ENCODE measurements at regions not wholly inside any gene's neighbourhood (a gene's known extent, or its start where the extent isn't known, plus 50 kb on each side); places are given as distances from the start of the nearest gene placed in this dataset.

DNA sequence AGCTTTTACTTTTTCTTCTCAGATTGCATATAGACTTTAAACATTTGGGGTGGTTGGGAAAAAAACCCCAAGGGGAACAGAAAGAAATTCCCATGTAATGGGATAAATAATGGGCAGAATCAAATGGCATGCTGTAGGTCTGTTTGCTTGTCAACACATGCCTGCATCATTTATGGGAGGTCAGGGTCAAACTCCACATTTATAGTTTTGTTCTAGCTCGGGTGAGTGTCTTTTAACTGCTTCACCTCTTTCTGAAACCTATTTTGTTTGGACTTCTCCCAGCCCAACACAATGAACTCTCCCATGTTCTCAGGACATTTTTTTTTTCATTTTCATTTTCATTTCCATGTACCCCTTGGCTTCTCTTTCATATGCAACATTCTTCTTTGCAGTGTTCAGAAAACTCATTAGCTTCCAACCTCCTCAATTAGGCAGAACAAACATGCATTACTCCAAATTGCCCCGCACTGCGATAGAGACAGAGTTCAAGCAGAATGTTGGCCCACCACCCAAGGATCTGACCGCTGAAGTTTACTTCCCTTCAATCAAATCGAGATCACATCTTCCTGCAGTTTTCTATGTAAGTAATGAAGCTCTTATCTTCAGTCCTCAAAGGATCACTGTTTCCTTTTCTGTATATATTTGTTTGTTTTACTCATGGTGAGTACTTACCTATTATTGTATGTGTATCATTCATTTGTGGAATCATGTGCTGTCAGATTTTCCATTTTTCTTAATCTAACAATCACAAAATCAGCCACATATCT lies 354.6 kb downstream of the ZSWIM6 start:
- DNase-seq (ENCODE audit: low read depth), result no peak

GRCh38 chr5:61687371-61687770 lies 355.3 kb downstream of the ZSWIM6 start:
- no peak for DNase-seq (ENCODE audit: low read depth)

DNA sequence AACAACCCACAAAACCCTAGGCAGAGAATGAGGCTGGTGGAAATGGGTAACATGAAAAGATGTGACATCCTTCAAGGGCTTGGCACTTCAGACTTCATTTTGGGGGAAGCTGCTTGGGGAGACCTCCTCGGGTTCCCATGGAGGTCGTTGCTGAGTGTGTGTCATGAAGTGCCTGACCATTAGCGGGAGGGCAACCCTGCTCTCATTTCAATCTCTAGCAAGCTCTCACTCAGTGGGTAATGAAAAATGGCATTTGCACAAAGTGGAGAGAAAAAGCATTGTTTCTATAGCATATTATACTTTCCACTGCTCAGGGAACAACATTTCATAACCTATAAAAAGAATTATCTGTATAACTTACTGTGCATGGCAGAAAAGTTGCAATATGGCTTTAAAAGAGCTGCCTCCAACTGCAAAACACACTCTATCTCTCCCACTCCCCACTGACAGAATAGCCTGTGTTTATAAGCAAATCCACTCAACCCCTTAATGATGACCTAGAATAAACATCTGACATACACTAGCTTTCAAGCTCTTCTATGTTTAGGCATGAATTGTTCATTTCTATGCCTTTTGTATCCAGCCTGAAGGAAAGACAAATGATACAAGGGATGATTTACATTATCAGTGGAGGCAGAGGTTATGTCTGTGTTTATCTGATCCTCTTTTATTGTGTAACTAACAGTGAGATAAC lies 357.2 kb downstream of the ZSWIM6 start:
- DNase-seq (ENCODE audit: low read depth), result no peak

DNA sequence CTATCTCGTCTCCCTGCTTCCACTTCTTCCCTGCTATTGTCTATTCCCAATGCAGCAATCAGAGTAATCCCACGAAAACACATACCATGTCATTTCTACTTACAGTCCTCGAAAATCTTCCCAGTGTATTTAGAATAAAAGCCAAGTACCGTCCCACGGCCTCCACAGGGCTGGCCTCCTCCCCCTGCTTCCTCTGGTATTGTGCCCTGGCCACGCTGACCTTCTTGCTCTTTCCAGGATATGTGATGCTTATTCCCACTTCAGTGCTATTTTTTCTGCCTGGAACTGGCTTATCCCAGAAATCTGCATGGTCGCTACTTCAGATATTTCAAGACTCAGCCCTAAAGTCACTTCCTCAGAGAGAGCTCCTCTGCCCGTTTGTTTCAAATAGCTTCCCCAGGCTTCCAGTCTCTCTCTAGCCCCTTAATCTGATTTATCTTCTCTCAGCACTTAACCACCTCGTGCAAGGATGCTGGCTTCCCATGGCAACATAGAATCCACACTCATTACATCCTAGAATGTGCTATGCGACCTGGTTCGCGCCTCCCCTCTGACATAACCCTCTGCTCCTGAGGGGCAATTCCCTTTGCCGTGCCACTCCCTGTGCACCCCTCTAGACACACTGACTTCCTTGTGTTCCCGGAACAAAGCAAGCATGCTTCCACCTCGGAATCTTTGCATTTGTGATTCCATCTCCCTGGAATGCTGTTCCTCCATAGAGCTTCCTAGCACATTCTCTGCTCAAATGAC lies 365.9 kb downstream of the ZSWIM6 start:
- DNase-seq (ENCODE audit: low read depth), result no peak

DNA sequence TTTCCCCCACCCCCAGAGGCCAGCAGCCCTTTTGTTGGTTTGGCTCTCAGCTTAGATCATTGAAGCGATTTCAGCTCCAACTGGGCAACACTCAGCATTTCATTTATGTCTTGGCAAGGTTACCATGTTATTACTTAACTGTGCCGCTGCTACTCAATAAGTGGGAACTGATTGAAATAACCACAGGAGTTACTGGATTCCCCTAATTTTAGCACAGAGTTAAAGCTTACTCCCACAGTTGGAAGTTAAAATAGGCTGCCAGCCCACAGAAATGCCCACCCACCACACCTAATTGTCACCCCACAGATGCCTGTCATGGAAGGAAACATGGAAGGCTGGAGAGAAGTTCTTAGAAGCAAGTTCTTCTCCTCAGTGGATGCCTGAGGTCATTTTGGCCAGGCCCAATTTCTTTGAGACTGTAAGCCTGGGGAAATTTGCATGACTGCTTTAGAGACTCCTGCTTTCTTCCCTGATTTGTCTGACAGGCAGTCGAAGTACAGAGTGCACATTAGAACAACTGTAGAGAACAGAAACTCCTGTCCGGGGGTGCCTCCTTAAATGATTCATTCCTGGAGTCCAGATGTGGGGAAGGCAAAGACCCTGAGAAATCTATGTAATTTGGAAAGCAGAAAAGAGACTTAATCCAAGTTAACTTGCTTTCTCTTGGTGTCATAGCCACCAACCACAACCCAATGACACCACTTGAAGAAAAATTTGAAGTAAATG lies 370.0 kb downstream of the ZSWIM6 start:
- no peak for DNase-seq (ENCODE audit: low read depth)

DNA sequence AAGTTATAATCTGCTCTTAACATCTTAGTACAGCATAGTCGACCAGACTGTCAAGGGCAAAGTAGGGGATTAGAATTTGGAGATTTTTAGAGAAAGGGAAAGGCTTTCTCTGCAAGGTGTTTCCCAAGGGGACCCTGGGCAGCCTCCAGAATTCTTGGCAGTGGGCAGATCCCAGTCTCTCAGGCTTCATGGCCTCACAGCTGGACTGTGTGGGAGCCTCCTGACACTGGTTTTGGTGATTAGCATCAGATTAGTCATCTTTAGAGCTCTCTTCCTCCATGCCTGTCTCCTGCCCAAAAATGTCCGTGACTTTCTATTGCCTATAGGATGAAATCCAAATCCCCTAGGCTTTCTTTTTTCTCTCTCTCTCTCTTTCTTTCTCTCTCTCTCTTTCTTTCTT lies 370.7 kb downstream of the ZSWIM6 start:
- DNase-seq (ENCODE audit: low read depth), result no peak

DNA sequence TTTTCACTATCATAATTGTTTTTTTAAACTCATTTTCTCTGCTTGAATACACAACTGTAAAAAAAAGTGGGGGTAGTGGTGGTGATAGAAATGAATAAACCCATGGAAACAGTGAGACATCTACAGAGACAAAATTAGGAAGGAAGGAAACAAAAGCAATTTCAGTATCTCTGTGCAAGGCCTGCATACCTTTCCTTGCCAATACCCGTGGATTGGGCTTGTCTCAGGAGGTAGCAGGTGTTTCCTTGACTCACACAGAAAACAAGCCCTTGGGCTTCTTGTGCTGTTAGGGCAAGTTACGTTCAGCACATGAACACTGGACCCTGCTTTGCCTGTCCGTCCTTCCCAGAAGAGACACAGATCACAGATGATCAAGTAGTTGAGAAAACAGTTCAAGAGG lies 372.2 kb downstream of the ZSWIM6 start:
- DNase-seq (ENCODE audit: low read depth), result no peak

- DNase-seq (ENCODE audit: low read depth), result no peak
These were observed 374.7 kb downstream of the ZSWIM6 start for GRCh38 chr5:61706751-61707150.

- no peak for DNase-seq (ENCODE audit: low read depth)
These were observed 387.1 kb downstream of the ZSWIM6 start for GRCh38 chr5:61719124-61719523.

DNA sequence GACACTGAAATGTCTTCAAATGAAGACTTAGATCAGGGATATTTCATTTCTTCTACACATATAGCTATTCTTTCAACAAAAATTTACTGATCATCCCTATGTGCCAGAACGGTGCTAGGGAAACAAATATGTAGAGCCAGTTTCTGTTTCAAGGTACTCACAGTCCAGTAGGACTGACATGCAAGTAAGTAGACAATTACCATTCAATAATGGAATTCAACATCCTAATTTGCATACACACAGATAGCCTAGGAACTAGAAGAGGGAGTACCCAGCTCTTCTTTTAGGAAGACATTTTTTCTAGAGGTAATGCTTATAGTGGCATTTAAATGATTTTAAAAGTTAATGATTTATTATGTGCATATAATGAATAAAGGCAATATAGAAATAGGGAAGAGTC lies 388.8 kb downstream of the ZSWIM6 start:
- no peak for DNase-seq (ENCODE audit: low read depth)

- DNase-seq (ENCODE audit: low read depth), result no peak
These were observed 392.0 kb downstream of the ZSWIM6 start for GRCh38 chr5:61724102-61724501.

- DNase-seq (ENCODE audit: low read depth), result no peak
These were observed 396.2 kb downstream of the ZSWIM6 start for GRCh38 chr5:61728287-61728686.

GRCh38 chr5:61730866-61731265 lies 398.8 kb downstream of the ZSWIM6 start:
- no peak for DNase-seq (ENCODE audit: low read depth)

GRCh38 chr5:61731267-61731945 lies 399.3 kb downstream of the ZSWIM6 start:
- no peak for DNase-seq (ENCODE audit: low read depth)

DNA sequence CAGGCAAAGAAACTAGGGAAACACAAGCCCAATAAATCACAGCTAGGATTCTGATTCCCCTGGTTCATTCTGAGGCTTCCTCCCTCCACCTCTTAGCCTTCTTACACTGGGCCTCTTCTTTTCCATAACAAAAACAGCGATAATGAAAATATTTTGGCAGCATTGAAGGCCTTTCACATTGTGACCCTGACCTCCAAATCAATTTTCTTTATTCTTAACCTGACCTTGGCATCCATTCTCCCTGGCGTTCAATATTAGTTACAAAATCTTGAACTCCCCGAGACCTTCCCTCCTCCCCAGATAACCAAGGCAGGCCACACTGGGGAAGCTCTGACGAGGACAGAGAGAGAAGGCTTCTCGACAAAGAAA lies 399.9 kb downstream of the ZSWIM6 start:
- DNase-seq (ENCODE audit: low read depth), result no peak

- no peak for DNase-seq (ENCODE audit: low read depth)
These were observed 400.3 kb downstream of the ZSWIM6 start for GRCh38 chr5:61732369-61732768.

GRCh38 chr5:61732796-61733195 lies 400.7 kb downstream of the ZSWIM6 start:
- DNase-seq (ENCODE audit: low read depth), result no peak

GRCh38 chr5:61734001-61734400 lies 401.9 kb downstream of the ZSWIM6 start:
- no peak for DNase-seq (ENCODE audit: low read depth)

DNA sequence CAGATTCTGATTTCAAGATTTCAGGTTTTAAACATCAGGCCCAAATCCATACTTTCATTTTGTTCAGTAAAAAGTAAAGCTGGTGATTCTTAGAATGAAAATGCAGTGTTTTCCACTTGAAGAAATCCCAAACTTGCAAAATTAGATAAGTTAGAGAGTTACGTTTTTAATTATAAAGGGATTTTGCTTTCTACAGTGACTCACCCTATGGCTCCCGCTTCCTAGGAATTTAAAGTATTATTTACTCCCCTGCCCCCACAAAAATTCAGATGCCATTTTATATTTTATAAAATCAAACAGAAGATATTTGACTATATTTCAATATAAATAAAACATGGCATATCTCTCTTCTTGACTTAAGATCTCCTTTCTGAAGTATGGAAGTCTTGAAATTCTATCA lies 402.9 kb downstream of the ZSWIM6 start:
- DNase-seq (ENCODE audit: low read depth), result no peak

DNA sequence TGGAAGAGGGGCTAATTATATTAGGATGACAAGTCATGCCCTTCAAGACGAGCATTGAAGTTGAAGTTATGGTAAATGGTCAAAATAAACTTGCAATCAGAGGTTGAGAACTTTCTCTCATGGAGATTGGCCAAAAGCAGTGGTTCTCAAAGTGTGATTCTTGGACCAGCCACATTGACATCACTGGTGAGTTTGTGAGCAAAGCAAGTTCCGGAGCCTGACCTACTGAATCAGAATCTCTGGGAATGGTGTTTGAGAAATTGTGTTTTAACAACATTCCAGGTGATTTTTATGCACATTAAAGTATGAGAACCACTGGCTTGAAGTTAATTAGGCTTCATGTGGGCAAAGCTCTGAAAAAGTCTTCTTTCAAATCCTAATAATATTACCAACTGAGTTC lies 403.5 kb downstream of the ZSWIM6 start:
- DNase-seq (ENCODE audit: low read depth), result no peak

DNA sequence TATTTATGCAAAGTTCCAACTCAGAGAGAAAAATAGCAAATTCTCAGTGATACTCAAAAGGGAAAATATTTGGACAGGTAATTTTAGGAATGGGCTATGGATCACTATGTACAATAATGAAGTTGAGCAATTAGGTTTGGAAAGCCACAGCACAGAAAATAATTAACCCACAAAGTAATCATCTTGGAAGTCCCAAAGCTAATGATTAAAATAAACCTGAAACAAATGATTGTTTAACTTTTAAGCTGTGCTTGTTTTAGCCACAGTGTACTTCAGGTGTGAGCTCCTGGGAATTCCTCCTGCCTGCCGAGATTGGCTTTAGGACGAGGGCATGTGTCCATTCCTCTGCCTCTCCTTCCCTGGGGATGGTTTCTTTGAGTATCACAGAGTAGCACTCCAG lies 403.9 kb downstream of the ZSWIM6 start:
- DNase-seq (ENCODE audit: low read depth), result no peak

All from T follicular helper cell (primary cell).